HG03039 (cell line): ENCODE measurements at regions not wholly inside any gene's neighbourhood (a gene's known extent, or its start where the extent isn't known, plus 50 kb on each side); places are given as distances from the start of the nearest gene placed in this dataset.

Experiments
- ATAC-seq: cut with Tn5 transposase; IDR thresholded peaks from one replicate; pipeline ENCODE4 v1.9.1; 2021; ENCODE audit warnings: mild to moderate bottlenecking, moderate library complexity; ENCODE audit not compliant: unreplicated experiment

DNA sequence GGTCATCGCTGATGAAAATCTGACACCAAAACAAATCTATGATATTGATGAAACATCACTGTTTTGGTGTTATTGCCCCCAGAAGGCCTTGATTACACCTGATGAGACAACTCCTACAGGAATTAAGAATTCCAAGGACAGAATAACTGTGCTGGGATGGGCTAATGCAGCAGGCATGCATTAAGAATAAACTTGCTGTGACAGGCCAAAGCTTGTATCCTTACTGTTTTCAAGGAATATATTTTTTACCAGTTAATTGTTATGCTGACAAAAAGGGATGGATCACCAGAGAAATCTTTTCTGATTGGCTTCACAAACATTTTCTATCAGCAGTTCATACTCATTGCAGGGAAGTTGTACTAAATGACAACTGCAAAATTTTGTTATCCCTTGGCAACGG is 278.2 kb downstream of the IKZF2 start:
- ATAC-seq: no peak

DNA sequence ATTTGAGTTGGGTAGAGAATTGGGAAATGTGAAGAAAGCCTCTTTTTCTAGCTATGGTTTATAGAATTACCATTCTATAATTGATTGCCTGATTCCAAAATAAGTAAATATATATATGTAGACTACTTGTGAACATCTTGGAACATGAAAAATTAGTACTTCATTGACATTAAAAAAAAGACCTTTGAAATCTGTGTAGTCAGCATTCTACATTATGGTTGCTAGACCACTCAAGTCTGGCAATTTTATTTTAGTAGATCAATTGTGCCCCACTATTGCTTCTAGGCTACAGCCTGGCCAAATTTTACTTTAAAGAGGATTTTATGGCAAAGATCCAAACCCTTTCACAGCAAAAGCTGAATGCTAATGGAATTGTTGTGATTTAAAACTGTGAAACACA is 279.8 kb downstream of the IKZF2 start:
- no peak for ATAC-seq

DNA sequence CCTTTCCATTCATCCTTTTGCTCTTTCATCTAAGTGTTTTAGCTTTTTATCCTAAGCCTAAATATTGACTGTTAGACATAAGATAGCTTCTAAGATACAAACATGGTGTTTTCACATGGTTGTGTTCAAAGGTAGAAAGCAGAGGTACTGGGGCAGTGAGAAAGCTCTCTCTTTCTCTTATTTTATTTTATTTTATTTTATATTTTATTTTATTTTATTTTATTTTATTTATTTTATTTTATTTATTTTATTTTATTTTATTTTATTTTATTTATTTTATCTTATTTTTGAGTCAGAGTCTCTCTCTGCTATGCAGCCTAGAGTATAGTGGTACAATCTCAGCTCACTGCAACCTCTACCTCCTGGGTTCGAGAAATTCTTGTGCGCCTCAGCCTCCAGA is 287.2 kb downstream of the IKZF2 start:
- no peak for ATAC-seq

DNA sequence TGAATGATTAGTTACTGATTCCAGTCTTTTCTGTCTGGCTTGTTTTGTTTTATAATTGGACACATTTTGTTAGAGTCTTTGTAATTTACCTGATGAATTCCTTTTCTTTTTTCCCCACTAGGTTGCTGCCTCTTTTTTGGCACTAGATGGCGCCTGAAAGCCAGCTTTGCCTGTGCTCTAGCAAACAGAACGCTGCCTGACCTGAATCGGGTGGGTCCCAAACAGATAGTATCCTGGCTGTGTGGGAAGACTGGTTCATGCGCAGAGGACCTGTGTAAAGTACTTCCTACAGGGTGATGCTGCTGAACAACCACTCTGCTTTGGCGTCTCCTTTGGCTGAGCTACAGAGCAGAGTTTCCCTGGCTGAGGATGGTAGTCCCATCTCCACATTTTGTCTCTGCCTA is 288.2 kb downstream of the IKZF2 start:
- no peak for ATAC-seq

DNA sequence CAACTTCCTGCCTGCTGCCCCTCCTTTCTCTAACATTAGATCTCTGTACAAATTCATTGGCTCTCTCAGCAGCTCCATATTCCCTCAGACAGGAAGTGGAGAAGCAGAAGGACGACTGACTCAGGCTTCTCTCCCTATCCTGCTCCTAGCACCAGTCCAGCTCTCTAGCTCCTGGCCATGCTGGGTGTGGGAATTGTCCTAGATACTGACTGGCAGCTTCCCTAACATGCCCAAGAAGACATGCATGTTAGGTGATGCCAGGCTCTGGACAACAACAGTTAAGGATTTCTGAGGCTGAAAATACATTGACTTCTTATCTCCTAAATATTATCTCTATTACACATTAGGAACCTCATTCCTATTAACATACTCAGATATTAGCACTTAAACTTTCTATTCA is 292.9 kb downstream of the IKZF2 start:
- ATAC-seq: no peak

DNA sequence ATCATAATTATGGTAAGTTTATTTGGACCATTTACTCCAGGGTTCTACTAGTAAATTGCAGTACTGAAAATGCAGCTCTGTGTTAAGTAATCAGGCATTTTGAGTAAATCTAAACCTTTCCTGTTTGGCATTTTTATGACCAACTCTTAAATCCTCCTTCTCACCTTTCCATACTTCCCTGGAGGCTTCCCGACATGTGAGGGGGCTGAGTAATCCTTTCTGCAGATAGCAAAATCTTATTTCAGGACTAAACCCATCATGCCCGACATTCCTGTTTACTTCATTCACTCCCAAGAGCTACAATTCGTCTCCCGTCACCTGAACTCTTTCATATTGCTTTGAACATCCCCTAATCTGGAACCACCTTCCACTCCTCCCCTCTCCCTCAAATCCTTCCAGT is 296.6 kb downstream of the IKZF2 start:
- no peak for ATAC-seq

DNA sequence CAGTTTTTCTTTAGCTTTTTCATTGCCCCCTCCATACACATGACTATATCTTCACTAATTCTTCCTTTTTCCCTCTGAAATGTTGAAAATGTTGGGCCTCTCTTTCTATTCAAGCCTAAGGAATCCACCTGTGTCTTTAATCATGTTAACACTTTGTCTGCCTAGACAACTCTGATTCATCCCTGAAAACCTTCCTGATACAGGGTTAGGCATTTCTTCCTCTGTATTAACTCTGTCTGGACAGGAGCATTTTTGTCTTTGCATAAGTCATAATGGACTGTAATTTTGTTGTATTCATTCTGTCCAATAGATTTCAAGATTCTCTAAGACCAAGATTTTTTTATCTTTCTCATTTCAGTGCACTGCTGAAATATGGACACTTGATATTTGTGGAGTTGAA is 297.3 kb downstream of the IKZF2 start:
- ATAC-seq: no peak

DNA sequence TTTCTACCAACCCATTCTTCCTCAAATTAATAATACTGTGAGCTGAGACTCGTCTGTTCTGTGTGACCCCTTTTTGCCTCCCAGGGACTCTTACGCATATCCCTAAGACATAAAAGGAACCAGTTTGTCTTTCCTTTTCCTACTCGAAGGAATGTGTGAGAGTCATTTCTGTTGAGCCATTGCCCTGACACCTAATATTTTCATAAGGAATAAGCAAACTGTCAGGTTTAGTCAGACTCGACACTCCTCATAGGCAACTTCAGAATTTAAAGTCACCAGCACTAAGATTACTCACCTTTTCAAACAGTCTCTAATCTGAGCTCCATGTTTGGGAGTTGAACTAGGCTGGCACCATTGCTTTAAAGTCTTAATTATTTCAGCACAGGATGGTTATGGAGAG is 305.5 kb downstream of the IKZF2 start:
- ATAC-seq: no peak

DNA sequence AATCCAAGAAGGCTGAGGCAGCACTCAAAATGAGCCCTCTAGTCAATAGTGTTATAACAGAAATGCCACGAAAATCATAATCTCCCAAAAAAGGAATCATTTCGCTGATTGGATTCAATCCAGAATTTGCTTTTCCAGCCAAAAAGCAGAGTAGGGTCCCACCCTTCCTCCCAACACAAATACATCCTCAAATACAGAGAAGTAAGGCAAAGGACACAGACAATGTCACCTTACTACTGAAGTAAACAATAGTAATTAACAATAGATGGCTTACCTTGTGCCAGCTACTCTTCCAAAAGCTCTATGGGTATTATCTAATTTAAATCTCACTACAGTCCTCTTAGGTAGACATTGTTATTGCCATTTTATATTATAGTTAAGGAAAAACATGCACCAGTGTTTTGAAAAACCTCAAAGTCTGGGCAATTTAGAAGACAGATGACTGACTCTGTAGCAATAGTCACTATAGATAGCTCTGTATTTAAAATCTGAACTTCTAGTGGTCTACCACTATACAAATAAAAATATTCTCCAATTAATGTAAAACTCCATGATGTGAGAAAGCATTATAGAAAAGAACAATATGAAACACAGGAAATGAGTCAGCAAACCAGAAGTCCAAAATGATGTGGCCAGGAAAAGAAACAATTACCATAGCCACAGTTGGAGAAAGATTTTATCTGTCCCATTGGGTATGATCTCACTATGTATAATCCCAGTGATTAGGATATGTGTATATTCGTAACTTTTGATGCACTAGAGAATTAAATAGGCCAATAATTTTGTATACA is 305.0 kb upstream of the ERBB4 start:
- no peak for ATAC-seq

DNA sequence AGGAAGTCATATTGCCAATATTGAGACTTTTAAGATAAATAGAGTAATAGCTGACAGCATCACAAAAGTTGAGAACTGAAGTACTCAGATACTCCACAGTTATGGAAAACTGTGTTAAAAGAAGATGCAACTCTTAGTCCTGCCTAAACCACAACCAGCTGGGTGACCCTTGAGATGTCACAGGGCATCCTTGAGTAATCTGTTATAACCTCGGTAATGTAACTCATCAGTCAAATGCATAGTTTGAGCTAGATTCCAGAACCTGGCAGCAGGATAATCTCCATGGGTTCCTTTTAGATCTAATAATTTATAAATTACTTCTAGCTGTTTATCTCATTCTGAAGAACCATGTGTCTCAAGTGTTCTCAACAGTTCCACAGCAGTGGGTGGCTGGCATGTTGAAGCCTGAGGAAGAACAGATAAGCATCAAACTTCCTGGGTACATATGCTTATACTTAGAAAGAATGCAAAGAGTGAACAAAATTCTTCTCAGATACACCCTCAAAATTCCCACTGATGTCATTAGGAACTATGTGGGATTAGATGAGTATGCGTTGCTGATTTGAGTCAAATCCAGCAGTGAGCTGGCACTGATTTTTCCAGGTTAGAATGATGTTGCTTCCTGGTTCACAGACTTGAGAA is 304.1 kb upstream of the ERBB4 start:
- no peak for ATAC-seq

DNA sequence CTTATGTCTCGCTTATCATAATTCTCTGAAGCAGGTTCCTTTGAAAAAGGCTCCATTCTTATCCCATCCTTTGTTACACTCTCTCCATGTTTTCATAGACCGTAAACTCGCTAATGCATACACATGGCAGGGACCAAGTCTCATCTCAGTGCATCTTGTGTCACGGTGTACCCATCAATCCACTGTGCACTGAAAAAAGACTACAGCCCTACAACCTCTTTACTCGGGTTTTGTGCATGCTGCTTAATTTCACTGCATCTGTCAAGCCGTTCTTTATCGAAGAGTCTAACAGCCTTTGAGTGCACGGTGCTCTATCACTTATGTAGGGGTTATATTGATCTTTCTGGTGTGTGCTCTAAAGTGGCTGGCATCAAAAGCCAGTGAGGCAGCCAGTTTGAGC is 302.9 kb upstream of the ERBB4 start:
- ATAC-seq: no peak

DNA sequence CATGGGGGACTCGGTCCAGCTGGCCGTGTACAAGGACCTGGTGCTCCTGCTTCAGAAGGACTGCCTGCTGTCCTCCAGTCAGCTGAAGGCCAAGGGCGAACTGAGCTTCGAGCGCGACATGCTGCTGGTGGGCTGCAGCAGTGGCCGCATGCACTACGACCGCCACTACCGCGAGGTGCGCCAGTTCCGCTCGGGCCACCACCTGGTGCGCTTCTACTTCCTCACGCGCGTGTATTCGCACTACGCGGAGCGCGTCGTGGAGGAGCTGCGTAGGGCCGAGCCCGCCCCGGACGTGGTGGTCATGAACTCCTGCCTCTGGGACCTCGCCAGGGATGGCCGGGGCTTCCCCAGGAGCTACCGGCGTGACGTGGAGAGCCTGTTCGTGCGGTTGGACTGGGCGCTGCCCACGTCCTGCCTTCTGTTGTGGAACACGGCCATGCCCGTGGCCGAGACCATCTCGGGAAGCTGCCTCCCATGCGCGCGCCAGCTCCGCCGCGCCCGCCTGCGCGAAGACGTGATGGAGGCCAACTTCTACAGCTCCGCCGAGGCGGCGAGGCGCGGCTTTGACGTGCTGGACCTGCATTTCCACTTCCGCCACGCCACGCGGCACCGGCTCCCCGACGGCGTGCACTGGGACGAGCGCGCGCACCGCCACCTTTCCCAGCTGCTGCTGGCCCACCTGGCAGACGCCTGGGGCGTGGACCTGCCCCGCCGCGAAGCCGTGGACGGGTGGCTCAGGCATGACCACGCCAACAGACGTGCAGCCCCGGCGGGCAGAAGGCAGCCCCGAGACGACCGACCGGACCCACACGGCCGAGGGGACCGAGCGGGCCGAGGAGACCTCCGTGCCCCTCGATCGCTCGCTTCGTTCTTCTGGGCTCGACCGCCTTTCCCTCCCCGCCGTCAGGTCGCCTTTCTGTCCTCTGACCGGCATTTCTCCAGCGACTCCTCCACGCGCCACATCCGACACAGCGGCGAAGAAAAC is 293.9 kb upstream of the ERBB4 start:
- no peak for ATAC-seq

DNA sequence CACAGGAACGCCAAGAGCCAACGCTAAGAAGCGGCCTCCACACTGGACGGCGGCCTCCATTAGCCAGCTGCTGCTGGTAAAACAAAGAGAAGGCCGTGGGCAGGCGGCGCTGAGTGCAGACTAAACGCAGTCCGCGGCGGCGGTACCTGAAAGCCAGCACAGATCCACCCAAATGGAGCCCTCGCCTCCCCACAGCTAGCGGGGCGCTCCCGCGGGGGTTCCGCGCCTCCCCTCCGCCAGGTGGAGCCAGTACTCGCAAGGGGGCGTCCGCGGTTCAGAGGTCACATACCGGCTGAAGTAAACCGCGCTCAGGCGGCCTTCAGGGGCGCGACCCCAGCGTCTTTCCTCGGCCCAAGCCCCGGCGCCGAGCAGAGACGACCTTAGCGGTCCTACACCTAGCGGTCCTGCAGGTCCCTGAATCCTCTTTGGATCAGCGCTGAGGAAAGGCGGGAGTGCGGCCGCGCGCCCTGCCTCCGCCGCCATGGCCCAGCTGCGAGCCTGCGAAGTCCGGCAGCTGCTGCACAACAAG is 293.1 kb upstream of the ERBB4 start:
- ATAC-seq: no peak

DNA sequence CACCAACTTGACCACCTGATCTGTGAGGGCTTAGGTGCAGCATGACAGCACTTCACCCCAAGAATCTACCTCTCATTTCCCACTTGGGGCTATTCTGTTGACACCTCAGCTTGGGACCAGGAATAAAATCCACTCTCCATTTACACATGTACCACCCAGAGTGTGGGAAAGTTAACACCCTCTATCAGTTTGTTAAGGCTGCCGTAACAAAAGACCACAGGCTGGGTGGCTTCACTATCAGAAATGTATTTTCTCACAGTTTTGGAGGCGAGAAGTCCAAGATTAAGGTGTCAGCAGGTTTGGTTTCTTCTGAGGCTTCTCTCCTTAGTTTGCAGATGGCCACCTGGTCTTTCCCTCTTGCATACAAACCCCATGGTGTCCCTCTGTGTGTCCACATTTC is 277.7 kb upstream of the ERBB4 start:
- no peak for ATAC-seq

DNA sequence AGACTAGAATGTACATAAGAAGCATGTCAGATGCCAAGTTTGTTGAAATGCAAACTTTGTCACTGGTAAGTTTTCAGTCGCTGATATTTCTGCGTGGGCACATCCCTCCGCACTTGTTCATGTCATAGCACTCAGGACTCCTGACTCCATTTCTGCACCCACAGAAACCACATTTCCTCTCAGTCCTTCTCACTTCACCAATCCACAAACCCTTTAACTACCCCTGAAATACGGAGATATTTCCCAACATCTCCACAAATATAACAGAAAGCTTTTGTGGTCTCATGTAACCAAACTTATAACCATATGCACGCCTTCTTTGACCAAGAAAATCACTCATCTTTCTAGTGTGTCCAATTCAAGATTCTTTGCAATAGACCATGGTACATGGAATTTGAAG is 276.9 kb upstream of the ERBB4 start:
- ATAC-seq: no peak

DNA sequence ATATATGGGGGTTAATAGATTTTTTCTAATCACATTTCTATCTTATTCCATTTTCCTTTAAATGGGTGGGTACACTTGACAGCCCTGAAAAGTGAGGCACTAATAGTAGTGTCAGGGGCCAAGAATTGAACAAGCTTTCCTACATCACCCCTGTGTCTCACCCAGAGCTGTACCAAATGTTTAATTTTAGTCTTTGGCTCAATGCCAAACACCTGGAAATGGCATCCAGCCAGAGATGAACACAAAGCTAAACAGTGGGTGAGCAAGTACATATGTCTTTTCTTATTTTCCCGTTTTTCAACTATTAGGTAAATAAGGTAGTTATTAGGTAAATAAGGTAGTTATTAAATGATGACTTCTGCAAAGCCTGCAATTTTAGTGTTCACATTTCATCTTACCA is 276.3 kb upstream of the ERBB4 start:
- no peak for ATAC-seq

DNA sequence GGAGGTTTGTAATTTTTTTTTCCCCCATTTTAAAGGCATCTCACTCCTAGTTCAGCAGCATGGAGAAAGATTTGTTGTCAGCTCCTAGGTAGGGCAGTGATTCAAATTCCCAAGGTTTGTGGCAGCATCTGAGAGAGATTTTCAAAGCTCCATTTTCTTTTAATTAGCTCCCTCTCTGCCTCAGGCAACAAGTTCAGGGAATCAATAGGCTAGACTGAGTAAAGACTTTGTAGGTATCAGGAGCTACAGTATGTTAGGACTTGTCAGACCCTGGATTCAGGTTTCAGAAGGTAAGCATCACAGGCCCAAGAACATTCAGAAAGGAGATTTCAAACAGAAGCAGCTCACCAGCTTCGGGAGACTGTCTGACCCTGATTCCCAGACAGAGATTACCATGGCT is 273.3 kb upstream of the ERBB4 start:
- no peak for ATAC-seq

DNA sequence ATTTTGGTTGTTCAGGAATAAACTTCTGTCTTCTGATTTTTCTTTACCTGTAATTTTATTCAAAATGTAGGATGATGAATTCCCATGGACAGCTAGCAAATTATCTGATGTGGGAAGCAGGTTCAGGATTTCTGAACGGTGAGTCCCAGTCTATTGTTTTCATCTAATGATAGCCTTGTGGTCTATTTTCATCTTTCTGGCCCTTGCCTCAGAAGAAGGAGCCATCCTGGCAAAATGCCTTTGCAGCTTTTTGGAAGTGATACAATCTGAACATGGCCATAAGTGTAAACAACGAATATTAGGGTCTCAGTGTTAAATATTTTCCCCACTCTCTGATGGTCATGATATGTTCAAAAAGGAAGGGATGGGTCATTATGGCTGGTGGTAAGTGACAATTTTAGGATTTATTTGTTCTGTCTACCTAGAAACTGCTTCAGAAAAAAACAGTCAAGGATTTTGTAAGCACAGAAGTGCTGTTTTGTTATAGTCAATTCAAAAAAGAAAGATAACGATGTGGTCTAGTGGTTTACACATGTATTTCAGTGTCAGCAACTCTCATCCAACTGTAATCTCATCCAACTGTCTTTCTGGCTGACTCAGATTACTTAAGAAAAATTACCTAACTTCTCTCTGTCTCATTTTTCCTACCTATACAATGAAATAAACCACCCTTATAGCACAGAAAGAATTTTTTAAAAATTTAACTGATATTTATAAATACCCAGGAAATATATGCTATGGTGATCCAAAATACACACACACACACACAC is 272.6 kb upstream of the ERBB4 start:
- ATAC-seq: no peak

DNA sequence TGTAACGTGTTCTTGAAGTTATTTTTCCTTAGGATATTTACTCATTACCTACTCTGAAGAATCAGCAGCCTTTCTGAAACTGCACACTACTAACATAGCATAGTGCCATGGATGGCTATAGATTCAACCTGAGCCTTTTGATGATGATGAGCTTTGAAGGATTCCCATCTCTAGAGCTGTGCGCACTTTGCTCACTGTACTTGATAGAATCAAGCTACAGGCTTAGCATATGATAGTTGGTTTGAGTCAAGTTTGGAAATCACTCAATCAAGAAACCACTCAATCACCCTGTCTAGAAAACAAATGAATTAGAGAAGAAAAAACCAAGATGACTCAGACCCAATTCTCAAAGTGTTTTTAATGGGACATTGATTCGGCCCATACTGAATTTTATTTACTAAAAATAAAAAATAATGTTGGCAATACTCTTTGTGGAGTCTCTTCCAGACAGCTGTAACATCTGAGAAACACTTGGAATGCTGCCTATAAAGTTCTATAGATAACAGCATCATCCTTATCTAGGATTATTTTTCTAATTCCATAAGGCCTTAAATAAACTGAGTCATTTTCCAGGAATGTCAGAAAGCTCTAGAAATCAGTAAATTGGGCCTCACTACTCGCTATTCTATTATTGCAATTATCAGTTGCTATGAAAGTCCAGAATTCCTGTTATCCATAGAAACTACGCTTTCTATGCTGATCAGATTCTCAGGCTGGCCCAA is 259.0 kb upstream of the ERBB4 start:
- no peak for ATAC-seq

DNA sequence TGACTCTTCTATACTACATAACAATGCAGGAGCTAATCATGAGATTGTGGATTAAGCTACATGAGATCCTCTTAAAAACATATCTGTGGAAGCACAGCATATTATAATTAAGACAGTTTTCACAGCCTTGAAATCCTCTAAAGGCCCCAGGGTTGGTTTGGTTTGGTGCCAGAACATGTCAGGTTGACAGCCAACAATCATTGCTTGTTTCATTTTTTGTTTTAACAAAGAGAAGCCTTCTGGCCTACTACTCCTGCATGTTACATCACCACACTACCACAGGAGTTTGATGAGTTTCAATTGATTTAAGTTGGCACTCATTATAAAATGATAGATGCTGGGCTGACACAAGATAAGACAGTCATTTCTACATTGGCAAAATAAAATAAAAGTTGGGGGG is 255.9 kb upstream of the ERBB4 start:
- no peak for ATAC-seq
